HG03521 (cell line): ENCODE measurements at regions not wholly inside any gene's neighbourhood (a gene's known extent, or its start where the extent isn't known, plus 50 kb on each side); places are given as distances from the start of the nearest gene placed in this dataset.
"Not testable (repeated sequence)": the region's sequence is repeated elsewhere in the genome, so short reads cannot be mapped to it uniquely, and the experiment has no call there.

Experiments used
- ATAC-seq: cut with Tn5 transposase; IDR thresholded peaks from one replicate; pipeline ENCODE4 v1.9.1; 2021; ENCODE audit warnings: mild to moderate bottlenecking, moderate library complexity; ENCODE audit not compliant: unreplicated experiment

DNA sequence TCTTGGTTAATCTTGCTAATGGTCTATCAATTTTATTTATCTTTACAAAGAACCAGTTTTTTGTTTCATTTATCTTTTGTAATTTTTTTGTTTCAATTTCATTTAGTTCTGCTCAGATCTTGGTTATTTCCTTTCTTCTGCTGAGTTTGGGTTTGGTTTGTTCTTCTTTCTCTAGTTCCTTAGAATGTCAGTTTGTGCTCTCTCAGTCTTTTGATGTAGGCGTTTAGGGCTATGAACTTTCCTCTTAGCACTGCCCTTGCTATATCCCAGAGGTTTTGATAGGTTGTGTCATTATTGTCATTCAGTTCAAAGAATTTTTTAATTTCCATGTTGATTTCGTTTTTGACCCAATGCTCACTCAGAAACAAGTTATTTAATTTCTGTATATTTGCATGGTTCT is 97.1 kb upstream of the CHST15 start:
- not testable (repeated sequence) for ATAC-seq

DNA sequence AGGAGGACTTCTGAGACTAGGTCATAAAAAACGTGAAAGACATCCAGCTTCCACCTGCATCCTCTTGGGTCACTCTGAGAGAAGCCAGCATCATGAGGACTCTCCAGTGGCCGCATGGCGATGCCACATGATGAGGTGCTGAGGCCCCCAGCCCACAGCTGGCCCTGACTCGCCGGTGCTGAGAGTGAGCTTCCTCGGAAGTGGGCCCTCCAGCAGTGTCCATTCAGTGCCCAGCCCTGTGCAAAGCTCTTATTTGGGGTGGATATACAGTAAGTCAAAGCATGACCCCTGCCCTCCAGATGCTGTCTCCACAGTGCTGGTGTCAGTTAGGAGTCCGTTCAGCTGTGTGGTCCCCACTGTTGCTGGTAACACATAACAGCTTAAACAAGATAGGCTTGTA is 93.6 kb upstream of the CHST15 start:
- ATAC-seq = no peak

DNA sequence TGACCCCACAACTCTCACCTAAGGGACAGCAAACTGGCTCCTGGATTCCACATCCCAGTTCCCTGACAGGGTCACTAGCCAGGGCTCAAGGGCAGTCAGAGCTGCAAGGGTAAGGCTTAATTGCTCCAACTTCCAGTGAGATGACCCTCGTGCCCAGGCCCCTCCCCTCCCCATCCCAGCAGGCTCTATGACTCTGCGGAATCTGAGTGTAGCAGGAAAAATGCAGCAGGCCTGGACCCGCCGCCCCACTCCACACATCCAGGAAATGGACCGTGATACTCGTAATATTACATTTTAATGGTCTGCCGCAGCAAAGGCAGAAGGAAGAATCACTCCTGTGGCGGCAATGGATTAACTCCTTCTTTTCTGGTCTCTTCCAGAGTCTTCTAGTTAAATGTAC is 91.7 kb upstream of the CHST15 start:
- no peak for ATAC-seq

DNA sequence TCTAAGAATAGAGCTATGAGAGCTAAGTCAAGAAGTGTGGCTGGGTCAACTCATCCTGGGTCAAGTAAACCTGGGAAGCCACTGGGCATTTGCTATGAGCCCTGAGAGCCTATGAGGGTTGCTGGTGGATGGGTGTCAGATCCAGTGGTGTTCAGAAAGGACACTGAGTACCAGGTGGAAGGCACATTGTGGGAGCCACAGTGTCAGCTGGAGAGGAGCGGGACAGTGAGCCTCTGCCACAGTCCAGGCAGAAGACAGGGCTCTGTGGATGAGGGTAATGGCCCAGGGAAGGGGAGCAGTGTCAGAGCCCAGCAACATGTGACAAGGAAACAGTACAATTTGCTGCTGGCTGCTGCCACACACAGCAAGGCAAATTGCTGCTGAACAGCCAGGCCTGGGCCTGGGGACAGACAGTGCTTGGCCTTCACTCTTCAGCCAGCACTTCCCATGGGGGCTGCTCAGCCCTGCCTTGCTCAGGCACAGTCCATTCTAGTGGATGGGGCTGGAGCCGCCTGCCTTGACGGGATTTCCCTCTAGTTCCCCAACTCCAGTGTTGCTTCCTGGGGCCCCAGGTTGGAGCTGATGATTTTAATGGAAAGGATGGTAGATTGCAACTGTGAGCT is 90.9 kb upstream of the CHST15 start:
- no peak for ATAC-seq

DNA sequence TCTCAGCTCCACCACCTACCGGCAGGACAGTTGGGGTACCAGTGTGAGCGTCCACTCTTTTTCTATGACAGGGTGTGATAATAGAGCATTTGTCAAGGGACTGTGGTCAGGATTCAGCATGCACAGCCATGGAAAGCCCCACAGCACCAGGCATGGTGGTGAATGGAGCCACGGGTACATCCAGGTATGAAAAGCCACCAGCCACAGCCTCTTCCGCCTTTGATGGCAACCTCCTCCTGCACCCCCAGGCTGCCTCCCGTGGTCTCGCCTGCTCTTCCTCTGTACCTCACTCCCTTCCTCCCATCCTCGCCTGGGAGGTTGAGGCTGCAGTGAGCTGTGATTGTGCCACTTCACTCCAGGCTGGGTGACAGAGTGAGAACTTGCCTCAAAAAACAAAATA is 90.2 kb upstream of the CHST15 start:
- no peak for ATAC-seq

DNA sequence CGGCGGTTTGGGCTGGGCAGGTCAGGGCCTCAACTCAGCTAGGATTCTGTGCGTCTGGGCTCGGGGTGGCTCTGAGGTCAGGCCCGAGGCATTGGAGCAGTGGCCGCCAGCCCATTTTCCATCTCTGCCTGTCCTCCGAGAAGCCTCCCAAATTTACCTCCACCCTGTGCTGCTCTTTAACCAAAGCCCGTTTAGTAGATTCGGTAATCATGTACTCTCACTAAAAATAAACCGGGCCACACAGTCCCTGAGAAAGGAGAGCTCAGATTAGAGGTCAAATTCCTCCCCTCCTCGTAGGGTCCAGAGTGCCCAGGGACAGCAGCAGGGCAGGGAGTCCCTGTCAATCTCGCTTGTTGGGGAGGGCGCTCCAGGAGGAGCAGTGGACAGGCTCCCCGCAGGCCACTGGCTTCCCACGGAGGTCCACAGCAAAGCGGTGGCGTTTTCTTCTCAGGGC is 88.7 kb upstream of the CHST15 start:
- no peak for ATAC-seq

DNA sequence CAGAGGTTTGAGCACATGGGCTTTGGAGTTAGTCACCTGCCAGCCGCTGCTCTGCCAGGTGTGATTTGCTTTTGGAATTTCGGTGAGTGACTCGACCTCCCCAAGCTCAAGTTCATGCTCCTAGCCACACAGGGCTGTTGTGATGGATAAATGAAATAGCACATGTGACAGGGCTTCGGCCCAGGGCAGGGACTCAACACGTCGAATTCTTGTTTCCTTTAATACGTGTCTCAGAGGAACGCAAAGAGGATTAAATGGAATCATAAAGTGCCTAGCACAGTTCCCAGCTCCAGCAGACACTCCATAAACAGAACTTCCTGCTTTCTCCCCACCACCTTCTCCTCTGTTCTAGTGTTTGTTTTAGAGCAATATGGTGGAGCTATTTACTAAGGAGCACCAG is 88.3 kb upstream of the CHST15 start:
- ATAC-seq = no peak

DNA sequence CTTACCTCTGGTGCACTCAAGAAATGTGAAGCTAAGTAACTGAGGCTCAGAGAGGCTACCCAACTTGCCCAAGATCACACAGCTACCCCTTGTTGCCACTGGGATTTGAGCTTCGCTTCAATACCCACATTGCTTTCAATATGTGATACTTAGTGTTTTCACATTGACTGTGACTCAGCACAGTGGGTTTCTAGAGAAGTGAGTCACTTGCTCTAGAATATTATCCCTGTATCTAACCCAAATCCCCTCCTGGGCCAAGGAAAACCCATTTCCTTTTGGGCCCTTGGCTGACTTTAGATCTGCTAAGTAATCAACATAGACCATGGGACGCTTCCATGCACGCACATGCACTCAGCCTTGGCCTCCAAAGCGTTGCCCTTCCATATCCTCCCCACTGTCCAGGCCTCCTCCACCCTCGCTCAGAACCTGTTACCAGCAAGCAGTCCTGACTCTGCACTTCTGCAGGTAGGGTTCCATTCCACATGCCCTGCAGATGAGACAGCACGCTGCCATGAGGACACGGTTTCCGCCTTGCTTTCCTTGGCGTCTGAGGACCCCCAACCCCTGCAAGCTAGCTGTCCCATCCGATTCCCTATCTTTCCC is 87.7 kb upstream of the CHST15 start:
- ATAC-seq = no peak

DNA sequence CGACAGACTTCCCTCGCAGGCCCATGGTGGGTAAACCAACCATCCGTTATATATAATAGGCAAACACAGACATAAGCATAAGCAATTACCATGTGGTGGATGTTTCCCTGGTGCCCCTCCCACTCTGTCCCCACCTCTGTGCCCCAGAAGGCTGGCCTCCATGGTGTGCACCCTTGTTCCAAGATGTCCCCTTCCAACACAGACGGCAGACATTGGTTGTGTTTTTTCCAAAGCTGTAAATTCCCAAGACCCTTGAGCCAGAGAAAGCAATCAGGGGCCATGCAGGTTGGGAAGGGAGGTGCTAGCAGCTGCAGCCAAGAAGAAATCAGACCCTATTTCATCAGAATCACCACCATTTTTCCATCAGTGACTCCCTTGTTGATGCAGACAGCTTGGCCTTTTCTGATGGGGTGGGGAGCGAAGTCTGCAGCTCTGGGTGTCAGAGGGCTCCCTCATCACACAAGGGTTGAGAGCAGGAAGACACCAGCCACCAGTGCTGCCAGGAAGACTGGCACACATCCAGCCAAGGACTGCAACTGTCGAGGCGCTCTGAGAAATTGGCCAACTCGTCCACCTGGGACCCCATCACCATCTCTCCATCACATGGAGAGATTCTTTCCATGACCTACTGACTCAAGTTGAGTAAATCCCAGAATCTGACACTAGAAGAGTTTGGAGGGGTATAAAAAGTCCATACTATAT is 86.8 kb upstream of the CHST15 start:
- ATAC-seq = no peak

DNA sequence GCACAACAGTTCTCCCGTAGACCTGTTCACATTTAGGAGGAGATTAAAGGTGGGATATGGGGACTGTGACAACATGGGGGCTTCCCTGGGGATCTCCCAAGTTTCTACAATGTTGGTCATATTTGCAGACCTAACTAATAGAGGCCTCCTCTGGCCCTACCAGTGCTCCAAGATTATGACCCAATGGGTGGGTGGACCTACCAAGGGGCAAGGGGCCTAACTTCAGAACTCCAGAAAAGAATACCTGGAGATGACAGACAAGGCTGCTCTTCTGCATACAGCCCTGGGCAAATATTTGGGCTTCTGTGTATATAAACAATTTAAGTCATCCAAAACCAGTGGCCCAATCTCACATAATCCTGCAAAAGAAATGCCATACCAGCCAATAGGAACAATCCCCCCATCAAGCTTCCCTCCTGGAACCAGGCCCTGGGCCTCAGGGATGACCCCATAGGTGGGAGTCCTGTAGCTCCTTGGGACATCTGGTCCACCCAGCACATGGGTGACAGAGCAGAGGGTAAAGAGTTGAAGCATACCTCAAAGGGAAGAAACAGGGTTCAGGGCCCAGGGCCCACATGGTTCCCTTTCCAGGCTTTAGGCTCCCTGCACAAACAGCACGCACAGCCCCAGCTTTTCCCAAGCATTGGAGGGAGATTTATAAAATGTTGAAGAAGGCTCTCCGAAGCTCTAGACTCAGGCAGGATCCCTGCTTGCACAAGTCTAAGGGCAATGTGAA is 86.1 kb upstream of the CHST15 start:
- no peak for ATAC-seq

DNA sequence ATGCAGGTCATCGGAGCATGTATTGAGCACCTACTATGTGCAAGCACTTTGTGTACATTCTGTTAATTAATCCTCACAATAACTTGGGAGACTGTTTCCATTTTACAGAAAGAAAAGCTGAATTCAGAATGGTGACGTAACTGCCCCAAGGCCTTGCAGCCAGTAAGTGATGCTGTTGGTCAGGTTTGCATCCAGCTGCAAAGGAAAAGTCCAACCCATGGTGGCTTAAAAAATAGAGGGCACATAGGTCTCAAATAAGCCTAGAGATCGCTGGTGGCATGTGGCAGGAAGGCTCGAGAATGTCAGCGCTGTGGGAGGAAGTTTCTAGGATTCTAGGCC is 83.8 kb upstream of the CHST15 start:
- no peak for ATAC-seq

DNA sequence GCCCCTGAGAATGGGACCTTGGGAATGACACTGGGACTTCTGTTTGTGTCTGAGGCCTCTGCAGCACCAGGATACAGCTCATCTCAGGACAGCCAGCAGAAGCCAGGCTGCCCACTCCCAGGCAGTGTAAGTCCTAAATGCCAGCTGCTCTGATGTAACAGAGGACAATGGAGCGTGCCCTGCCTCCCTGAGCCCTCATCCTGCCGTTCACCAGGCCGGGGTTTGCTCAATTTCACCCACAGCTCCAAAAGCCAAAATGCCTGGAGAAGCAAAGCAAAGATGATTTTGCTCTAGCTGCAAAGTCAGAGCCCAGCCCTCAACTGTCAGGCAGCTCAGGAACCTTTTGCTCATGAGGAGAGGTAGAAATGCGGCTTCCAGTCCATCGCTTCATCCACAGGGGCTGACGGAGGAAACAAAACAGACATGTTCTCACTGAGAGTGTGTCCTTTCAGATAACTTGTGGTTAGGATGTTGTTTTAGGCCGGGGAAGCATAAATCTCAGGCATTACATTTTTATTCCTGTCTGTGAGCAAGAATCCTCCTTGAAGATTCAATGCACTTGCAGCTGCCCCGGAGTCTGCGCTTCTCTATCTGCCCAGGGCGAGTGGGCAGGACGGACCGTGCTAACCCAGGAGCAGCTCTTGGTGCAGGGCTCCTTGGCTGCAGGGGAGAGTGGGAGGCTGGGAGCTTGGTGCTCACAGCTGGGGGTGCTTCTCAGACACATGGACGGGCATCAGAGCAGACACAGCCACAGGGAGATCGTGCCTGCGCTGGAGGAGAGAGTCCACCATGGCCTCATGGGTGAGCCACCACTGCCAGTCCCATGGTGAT is 83.2 kb upstream of the CHST15 start:
- no peak for ATAC-seq

DNA sequence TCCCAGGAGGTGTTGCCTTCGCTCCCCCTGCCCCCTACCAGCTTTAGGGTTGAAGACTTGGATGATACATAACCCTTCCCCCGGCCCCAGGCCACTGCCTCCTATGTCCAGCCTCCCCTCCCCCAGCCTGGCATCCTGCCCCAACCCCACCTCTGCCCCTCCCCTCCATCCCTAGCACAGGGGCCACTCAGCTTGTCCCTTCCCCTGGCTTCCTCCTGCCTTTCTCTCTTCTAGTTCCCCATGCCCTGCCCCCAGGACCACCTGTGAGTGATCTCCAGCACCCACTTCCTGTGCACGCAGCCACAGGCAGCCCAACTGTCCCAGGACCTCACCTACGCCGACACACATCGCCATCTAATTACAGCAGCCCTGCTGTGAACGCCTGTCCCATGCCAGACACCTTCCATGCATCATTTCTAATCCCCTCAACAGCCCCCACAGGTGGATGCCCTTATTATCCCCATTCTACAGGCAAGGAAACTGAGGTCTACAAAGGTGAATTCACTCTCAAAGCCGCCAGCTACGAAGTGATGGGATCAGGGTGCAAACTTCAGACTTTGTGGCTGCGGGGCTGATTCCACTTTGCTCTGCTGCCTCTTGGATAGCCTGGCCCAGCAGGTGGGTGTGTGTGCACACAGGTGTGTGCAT is 82.4 kb upstream of the CHST15 start:
- ATAC-seq = no peak

DNA sequence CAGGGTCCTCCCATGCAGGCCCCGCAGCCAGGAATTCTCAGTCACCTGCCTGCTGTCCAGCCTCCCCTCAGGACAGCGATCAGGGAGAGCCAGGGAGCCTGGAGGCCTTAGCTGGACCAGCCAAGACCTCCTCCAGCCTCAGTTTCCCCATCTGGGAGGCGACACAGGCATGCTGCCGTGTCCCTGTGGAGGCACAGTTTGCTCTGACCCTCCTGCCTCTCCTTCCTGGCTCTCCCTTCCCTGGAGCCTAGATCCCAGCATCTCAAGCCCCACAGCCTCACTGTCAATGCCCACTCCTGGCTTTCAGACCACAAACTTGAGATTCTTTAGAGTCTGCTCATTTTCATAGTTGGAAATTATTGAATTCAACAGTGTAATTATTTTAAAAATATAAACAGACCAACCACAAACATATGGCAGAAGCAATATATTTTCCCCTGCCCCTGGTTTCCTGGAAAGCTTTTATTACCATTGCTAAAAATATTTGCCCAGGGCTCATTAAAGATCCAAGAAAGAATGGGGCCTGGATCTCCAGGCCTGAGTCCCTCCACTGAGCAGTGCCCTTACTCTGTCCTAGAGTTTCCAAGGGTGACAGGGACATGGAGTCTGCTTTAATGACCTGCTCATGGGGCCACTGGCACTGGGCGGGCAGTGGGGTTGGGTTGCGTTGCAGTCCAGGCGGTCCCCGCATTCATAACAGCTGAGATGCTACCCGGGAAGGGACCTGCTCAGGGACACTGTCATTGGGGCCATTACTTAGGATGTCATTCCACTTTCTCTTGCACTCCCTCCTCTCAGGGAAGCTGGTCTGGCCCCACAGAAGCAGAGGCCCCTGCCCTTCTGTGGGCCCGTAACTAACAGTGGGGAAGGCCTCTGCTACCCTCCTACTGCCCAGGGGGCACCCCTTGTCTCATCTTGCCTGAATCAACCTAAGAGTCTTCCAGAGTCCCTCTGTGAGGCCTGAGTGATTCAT is 81.6 kb upstream of the CHST15 start:
- no peak for ATAC-seq

DNA sequence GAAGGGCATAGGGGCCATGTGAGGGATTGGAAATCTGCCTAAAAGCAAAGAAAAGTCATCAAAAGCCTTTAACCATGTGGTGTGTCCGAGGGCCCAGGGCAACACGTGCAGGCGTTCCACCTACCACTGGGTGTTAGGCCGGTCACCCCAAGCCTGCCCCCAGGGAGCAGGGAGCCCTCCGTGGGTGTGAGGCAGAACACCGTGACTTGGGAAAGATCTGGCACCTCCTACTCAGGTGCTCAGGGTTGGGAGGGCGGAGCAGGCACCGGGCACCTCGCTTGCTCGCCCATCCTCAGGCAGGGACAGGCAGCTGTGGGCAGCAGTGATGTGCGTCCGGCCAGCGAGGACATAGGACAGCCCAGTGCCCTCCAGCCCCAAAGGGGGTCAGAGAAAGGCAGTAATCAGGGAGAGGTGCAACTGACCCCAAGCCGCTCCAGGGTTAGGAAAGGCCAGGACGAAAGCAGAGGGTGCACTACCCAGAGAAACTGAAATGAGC is 80.7 kb upstream of the CHST15 start:
- no peak for ATAC-seq

DNA sequence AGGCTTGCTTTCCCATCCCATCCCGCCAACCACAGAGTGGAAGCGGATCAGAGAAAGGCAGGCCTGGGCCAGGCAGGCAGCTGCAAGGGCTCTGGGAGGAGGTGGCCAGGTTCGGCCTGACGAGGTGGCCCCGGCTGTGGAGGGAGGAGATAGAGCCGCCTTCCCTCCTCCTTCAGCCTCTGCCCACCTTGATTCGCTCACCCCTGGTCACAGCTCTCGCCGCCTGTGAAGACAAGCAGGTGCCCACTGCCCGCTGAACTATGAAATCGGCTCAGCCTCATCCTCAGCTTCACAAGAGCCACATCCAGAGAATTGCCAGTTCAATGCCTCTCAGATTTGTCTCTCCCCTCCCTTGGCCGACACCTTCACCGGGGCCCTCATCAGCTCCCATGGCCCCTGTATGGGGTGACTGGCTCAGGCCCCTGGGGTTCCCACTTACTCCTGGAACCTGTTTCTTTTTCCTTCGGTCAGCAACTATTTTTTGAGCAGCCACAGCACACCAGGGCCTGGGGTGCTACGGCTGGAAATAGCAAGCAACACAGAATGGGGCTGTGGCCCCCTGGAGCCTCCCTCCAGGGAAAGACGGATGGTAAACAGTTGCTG is 80.0 kb upstream of the CHST15 start:
- no peak for ATAC-seq

DNA sequence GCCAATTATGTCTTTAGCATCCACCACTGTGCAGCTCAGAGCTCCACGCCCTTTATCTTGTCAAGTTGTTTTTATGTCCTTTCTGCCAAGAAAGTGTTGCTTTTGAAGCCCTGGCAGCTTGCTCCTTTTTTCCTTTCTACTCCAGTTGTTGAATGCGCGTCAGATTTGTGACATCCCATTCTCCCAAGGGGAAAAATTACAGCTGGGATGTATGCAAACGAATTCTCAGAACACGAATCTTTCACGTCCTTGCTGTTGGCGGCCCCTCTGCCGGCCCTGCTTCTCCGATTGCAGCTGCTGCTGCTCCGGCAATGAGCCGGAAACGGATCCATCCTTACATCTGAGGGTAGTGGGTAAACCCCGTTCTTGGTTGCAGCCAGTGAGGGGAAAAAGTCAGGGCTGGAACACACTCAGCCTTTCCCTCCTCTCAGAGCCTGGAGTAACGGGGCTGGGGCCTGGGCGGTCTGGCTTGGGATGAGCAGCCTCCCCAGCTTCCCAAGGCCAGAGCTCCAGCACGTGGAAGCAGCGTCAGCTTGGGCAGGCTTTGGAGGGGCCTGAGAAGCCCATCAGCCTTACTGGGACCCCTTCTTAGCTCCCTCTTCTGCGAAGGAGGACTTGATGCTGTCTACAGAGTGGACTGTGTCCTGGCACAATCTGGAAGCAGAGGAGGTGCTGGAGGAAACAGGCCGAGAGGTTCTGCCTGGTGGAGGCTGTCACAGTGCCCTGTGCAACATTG is 79.0 kb upstream of the CHST15 start:
- no peak for ATAC-seq

DNA sequence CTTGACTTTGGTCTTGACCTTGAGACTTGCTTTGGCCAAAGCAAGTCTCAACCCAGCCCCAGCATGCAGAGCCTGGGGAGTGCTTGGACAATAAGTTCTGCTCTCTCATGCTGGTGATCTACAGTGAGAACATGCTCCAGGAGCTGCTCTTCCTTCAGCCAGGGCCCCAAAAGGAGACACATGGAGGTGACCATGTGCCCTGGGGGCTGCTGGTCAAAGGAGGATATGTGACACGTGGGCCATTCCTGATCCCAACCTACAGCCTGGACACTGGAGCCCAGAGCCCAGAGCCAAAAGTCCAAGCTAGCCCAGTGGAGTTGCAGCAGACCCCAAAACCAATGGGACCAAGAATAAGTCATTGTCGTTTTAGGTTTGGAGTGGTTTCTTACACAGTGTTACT is 78.2 kb upstream of the CHST15 start:
- no peak for ATAC-seq
